Liver (tissue), 8 donors: ENCODE measurements at regions not wholly inside any gene's neighbourhood (a gene's known extent, or its start where the extent isn't known, plus 50 kb on each side); places are given as distances from the start of the nearest gene placed in this dataset.

Experiments
- DNase-seq: peaks from one replicate; pipeline ENCODE4 v3.0.0-alpha.2; 2017; ENCODE audit warnings: low spot score
- H3K27ac ChIP-seq, 2 donors: one replicate each; pipeline ENCODE4 v1.7.0; 2013; ENCODE audit warnings: inconsistent platforms in 2 of 2, low read length in 2 of 2, control low read depth in 1 of 2, low read depth in 1 of 2, mild to moderate bottlenecking in 1 of 2
- H3K27me3 ChIP-seq, 4 donors: one replicate each; pipeline versions ENCODE4 v1.6.1 to v1.7.0; 2013; ENCODE audit warnings: low read length in 3 of 4, inconsistent platforms in 1 of 4, mild to moderate bottlenecking in 1 of 4, moderate library complexity in 1 of 4; ENCODE audit not compliant: control insufficient read depth in 4 of 4, insufficient read depth in 4 of 4
- H3K36me3 ChIP-seq, 4 donors: one replicate each; pipeline versions ENCODE4 v1.6.1 to v1.7.0; 2013; ENCODE audit warnings: low read length in 3 of 4, mild to moderate bottlenecking in 3 of 4, low read depth in 1 of 4, moderate library complexity in 1 of 4; ENCODE audit not compliant: control insufficient read depth in 4 of 4, insufficient read depth in 3 of 4
- H3K4me1 ChIP-seq, 4 donors: one replicate each; pipeline versions ENCODE4 v1.6.1 to v1.7.0; 2013; ENCODE audit warnings: low read length in 3 of 4, mild to moderate bottlenecking in 3 of 4, moderate library complexity in 1 of 4; ENCODE audit not compliant: control insufficient read depth in 4 of 4, insufficient read depth in 4 of 4
- H3K4me3 ChIP-seq, 3 donors: one replicate each; pipeline versions ENCODE4 v1.6.1 to v1.7.0; 2013; ENCODE audit warnings: low read length in 3 of 3, control low read depth in 1 of 3, low read depth in 1 of 3, mild to moderate bottlenecking in 1 of 3
- H3K9ac ChIP-seq, 2 donors: one replicate each; pipeline ENCODE4 v1.7.0; 2013; ENCODE audit warnings: low read length in 2 of 2, mild to moderate bottlenecking in 2 of 2, moderate library complexity in 2 of 2, control low read depth in 1 of 2, low read depth in 1 of 2
- H3K9me3 ChIP-seq, 4 donors: one replicate each; pipeline versions ENCODE4 v1.6.1 to v1.7.0; 2013; ENCODE audit warnings: low read length in 3 of 4; ENCODE audit not compliant: control insufficient read depth in 4 of 4
- ATF3 ChIP-seq: IDR thresholded peaks from 2 replicates; pipeline ENCODE4 v1.6.1; 2016; ENCODE audit warnings: antibody characterized with exemption
- CTCF ChIP-seq: fragments of 150-350 bp; IDR thresholded peaks from 2 replicates; pipeline ENCODE4 v1.5.1; 2017; ENCODE audit warnings: improper control_type of control experiment, low read depth, low read length; ENCODE audit not compliant: missing input control
- EGR1 ChIP-seq, 2 donors: IDR thresholded peaks; 2 replicates each; pipeline ENCODE4 v1.6.1; 2016 to 2018; ENCODE audit warnings: antibody characterized with exemption in 2 of 2, low read depth in 2 of 2
- FOXA1 ChIP-seq: IDR thresholded peaks from 2 replicates; pipeline ENCODE4 v1.6.1; 2016; ENCODE audit warnings: antibody characterized with exemption
- FOXA2 ChIP-seq: IDR thresholded peaks from 2 replicates; pipeline ENCODE4 v1.6.1; 2016; ENCODE audit warnings: antibody characterized with exemption
- GABPA ChIP-seq, 2 donors: IDR thresholded peaks in 1 of 2; conservative IDR thresholded peaks in 1 of 2; 2 replicates each; pipeline ENCODE4 v1.6.1; 2016; ENCODE audit warnings: antibody characterized with exemption in 2 of 2, mild to moderate bottlenecking in 1 of 2, moderate library complexity in 1 of 2
- HNF4A ChIP-seq, 2 donors: conservative IDR thresholded peaks; 2 replicates each; pipeline ENCODE4 v1.6.1; 2016; ENCODE audit warnings: antibody characterized with exemption in 2 of 2, mild to moderate bottlenecking in 2 of 2
- HNF4G ChIP-seq: IDR thresholded peaks from 2 replicates; pipeline ENCODE4 v1.6.1; 2016; ENCODE audit warnings: antibody characterized with exemption
- JUND ChIP-seq, 2 donors: IDR thresholded peaks; 2 replicates each; pipeline ENCODE4 v1.6.1; 2016; ENCODE audit warnings: antibody characterized with exemption in 2 of 2
- MAX ChIP-seq: IDR thresholded peaks from 2 replicates; pipeline ENCODE4 v1.6.1; 2016; ENCODE audit warnings: antibody characterized with exemption
- NR2F2 ChIP-seq: IDR thresholded peaks from 2 replicates; pipeline ENCODE4 v1.6.1; 2016; ENCODE audit warnings: antibody characterized with exemption
- RAD21 ChIP-seq, 2 donors: IDR thresholded peaks; 2 replicates each; pipeline ENCODE4 v1.6.1; 2016; ENCODE audit warnings: antibody characterized with exemption in 2 of 2, mild to moderate bottlenecking in 2 of 2
- RXRA ChIP-seq, 2 donors: IDR thresholded peaks; 2 replicates each; pipeline ENCODE4 v1.6.1; 2017 to 2018; ENCODE audit warnings: antibody characterized with exemption in 2 of 2, mild to moderate bottlenecking in 1 of 2
- SP1 ChIP-seq: IDR thresholded peaks from 2 replicates; pipeline ENCODE4 v1.6.1; 2018; ENCODE audit warnings: antibody characterized with exemption, mild to moderate bottlenecking
- TAF1 ChIP-seq: conservative IDR thresholded peaks from 2 replicates; pipeline ENCODE4 v1.6.1; 2016; ENCODE audit warnings: antibody characterized with exemption, mild to moderate bottlenecking
- YY1 ChIP-seq: IDR thresholded peaks from 2 replicates; pipeline ENCODE4 v1.6.1; 2016; ENCODE audit warnings: antibody characterized with exemption, mild to moderate bottlenecking
- ZBTB33 ChIP-seq: IDR thresholded peaks from 2 replicates; pipeline ENCODE4 v1.6.1; 2016; ENCODE audit warnings: antibody characterized with exemption
- WGBS: extraction: QIAGEN DNeasy Blood & Tissue Kit; methylation state at CpG from one replicate; pipeline ENCODE4 v1.1.7; 2013; 5-methylcytosine and 5-hydroxymethylcytosine counted together
- donor health status: healthy.
- donor health status: healthy.
- donor health status: healthy.
- donor health status: healthy.
- donor health status: healthy.

GRCh38 chr21:27372381-27372780 is 405.5 kb upstream of the ADAMTS5 start:
- no peak overlapping the region for H3K27ac ChIP-seq
- H3K27me3 ChIP-seq, result peaks cover 0 to 3% (median 0%) of the 10 kb centered on the region in 4 donors
- WGBS, result 53% methylated on average over 3 of the region's 3 CpGs
- DNase-seq, result no peak
- TF ChIP-seq RXRA (IDR thresholded peaks at IDR 0.05) (no peak), RAD21 (IDR thresholded peaks at IDR 0.05) (no peak), MAX (no peak), JUND (IDR thresholded peaks at IDR 0.05) (no peak), ATF3 (no peak), CTCF (no peak), FOXA2 (no peak), YY1 (no peak), SP1 (no peak), TAF1 (no peak)
- H3K9ac ChIP-seq, result no peak overlapping the region
- no peaks in the 10 kb centered on the region for H3K4me1 ChIP-seq
- no peaks in the 10 kb centered on the region for H3K36me3 ChIP-seq
- no peaks in the 10 kb centered on the region for H3K9me3 ChIP-seq
- no peak overlapping the region for H3K4me3 ChIP-seq

GRCh38 chr21:27371975-27372331 is 405.1 kb upstream of the ADAMTS5 start:
- no peak for TF ChIP-seq FOXA1
- TF ChIP-seq YY1, result no peak
- no peak for TF ChIP-seq HNF4G
- TF ChIP-seq FOXA2, result no peak
- TF ChIP-seq NR2F2, result no peak
- Histone ChIP-seq H3K27ac (no peak overlapping the region), H3K9ac (no peak overlapping the region), H3K4me1 (no peaks in the 10 kb centered on the region), H3K27me3 (peaks cover 0 to 3% (median 0%) of the 10 kb centered on the region in 4 donors), H3K9me3 (no peaks in the 10 kb centered on the region), H3K4me3 (no peak overlapping the region), H3K36me3 (no peaks in the 10 kb centered on the region)
- DNase-seq, result no peak

- no peaks in the 10 kb centered on the region for H3K36me3 ChIP-seq
- no peak overlapping the region for H3K9ac ChIP-seq
- no peak for DNase-seq
- H3K9me3 ChIP-seq, result no peaks in the 10 kb centered on the region
- no peak overlapping the region for H3K27ac ChIP-seq
- H3K4me3 ChIP-seq, result no peak overlapping the region
- peaks cover 0 to 3% (median 0%) of the 10 kb centered on the region in 4 donors for H3K27me3 ChIP-seq
- no peaks in the 10 kb centered on the region for H3K4me1 ChIP-seq
- 52% methylated on average over 5 of the region's 5 CpGs for WGBS
- TF ChIP-seq MAX (no peak), HNF4G (no peak), ZBTB33 (no peak), NR2F2 (peak; percentile 49), EGR1 (IDR thresholded peaks at IDR 0.05; ENCODE audit: low read depth in 2 of 2) (no peak), FOXA1 (no peak), RXRA (IDR thresholded peaks at IDR 0.05) (no peak), CTCF (no peak), JUND (IDR thresholded peaks at IDR 0.05) (no peak), GABPA (IDR thresholded peaks at IDR 0.05 in 1 of 2, conservative IDR thresholded peaks at IDR 0.05 in 1 of 2) (no peak), TAF1 (no peak), YY1 (no peak), SP1 (no peak), HNF4A (conservative IDR thresholded peaks at IDR 0.05) (no peak), RAD21 (IDR thresholded peaks at IDR 0.05) (peak in 1 of 2 donors; percentile 20)
Measured at GRCh38 chr21:27371115-27371974, 404.5 kb upstream of the ADAMTS5 start.
